ENCODE measurements at regions not wholly inside any gene's neighbourhood (a gene's known extent, or its start where the extent isn't known, plus 50 kb on each side); places are given as distances from the start of the nearest gene placed in this dataset.

DNA sequence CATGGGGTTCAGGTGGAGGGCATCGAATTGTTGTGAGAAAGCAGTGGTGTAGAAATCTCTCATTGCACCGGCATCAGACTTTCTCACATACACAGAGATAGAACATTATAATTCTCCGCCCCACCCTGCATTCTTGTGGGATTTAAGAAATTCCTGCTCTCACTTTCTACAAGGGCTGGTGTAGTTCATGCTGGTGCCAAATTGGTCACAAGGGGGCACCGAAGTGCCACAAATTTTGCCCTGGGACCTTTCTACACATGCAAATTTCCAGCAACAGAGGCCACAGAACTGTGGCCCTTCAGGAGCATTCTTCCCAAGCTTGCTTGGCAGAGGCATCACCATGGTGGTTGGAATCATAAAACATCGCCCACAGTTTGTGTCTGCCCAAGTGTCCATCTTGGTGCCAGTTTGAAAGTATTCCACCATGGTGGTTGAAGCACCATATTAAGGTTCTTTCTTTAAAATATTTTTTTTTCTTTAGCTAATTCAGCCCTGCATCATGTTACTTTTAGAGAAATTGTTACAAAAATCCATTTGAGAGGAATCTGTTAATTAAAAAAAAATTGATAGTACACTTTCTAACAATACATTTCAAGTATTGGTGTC lies 521.2 kb upstream of the FANCL start:
- TF ChIP-seq CTCF (IDR thresholded peaks at IDR 0.05) (peak in 2 of 3 donors; percentile 34 to 36), POLR2A (IDR thresholded peaks at IDR 0.05) (no peak)
